ENCODE measurements at regions not wholly inside any gene's neighbourhood (a gene's known extent, or its start where the extent isn't known, plus 50 kb on each side); places are given as distances from the start of the nearest gene placed in this dataset.

DNA sequence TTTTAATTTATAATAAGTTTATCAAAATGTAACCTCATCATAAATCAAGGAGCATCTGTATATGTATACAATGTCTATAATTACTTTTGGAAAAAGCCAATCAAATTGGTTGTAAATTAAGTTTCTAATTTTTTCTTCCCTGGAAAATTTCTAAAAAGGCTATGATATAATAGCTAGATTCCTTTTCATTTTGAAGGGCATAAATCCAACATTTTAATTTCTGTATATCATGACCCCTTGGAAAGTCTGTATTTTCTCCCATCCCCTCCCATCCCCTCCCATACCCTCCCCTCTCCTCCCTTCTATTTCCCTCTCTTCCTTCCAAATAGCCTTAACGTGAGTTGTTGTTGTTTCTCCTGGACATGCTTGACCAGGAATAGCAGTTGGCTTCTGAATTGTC, 247.1 kb upstream of the FSTL5 start:
- no peaks in the 10 kb centered on the region for H3K9me3 Mint-ChIP-seq
- Histone ChIP-seq H3K4me1 (ENCODE audit: insufficient read depth) (no peaks in the 10 kb centered on the region), H3K27ac (ENCODE audit: low read depth) (no peak overlapping the region), H3K27me3 (ENCODE audit: insufficient read depth) (no peaks in the 10 kb centered on the region), H3K79me2 (replicated peaks; ENCODE audit: insufficient read depth) (no peaks in the 10 kb centered on the region), H3F3A (replicated peaks; ENCODE audit: low read depth) (no peaks in the 10 kb centered on the region), H3K4me2 (no peak overlapping the region), H3K4me3 (no peak overlapping the region), H3K36me3 (ENCODE audit: insufficient read depth) (no peaks in the 10 kb centered on the region), H2AFZ (no peak overlapping the region), H4K20me1 (replicated peaks; ENCODE audit: insufficient read depth) (no peaks in the 10 kb centered on the region), H3K9me2 (ENCODE audit: insufficient read depth) (no peaks in the 10 kb centered on the region)
- ATAC-seq: no peak
- H3K27me3 Mint-ChIP-seq (ENCODE audit: insufficient read depth, low read depth, poor library complexity): peaks cover 9% of the 10 kb centered on the region
- TF ChIP-seq, protein P1, sequence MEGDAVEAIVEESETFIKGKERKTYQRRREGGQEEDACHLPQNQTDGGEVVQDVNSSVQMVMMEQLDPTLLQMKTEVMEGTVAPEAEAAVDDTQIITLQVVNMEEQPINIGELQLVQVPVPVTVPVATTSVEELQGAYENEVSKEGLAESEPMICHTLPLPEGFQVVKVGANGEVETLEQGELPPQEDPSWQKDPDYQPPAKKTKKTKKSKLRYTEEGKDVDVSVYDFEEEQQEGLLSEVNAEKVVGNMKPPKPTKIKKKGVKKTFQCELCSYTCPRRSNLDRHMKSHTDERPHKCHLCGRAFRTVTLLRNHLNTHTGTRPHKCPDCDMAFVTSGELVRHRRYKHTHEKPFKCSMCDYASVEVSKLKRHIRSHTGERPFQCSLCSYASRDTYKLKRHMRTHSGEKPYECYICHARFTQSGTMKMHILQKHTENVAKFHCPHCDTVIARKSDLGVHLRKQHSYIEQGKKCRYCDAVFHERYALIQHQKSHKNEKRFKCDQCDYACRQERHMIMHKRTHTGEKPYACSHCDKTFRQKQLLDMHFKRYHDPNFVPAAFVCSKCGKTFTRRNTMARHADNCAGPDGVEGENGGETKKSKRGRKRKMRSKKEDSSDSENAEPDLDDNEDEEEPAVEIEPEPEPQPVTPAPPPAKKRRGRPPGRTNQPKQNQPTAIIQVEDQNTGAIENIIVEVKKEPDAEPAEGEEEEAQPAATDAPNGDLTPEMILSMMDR (conservative IDR thresholded peaks at IDR 0.05; ENCODE audit: low read depth in 2 of 2): no peak
- TF ChIP-seq, protein P2, sequence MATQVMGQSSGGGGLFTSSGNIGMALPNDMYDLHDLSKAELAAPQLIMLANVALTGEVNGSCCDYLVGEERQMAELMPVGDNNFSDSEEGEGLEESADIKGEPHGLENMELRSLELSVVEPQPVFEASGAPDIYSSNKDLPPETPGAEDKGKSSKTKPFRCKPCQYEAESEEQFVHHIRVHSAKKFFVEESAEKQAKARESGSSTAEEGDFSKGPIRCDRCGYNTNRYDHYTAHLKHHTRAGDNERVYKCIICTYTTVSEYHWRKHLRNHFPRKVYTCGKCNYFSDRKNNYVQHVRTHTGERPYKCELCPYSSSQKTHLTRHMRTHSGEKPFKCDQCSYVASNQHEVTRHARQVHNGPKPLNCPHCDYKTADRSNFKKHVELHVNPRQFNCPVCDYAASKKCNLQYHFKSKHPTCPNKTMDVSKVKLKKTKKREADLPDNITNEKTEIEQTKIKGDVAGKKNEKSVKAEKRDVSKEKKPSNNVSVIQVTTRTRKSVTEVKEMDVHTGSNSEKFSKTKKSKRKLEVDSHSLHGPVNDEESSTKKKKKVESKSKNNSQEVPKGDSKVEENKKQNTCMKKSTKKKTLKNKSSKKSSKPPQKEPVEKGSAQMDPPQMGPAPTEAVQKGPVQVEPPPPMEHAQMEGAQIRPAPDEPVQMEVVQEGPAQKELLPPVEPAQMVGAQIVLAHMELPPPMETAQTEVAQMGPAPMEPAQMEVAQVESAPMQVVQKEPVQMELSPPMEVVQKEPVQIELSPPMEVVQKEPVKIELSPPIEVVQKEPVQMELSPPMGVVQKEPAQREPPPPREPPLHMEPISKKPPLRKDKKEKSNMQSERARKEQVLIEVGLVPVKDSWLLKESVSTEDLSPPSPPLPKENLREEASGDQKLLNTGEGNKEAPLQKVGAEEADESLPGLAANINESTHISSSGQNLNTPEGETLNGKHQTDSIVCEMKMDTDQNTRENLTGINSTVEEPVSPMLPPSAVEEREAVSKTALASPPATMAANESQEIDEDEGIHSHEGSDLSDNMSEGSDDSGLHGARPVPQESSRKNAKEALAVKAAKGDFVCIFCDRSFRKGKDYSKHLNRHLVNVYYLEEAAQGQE (IDR thresholded peaks at IDR 0.05; ENCODE audit: unreplicated experiment): no peak
- TF ChIP-seq POLR2AphosphoS5 (IDR thresholded peaks at IDR 0.05; ENCODE audit: low read depth) (no peak), ZNF114 (CRISPR knock-in tag; IDR thresholded peaks at IDR 0.05) (no peak)
- no peak overlapping the region for H3K4me3 Mint-ChIP-seq
- no peak overlapping the region for H3K27ac Mint-ChIP-seq
- no peaks in the 10 kb centered on the region for H3K36me3 Mint-ChIP-seq (ENCODE audit: low read depth)
- DNase-seq (ENCODE audit: low spot score): no peak
- H3K4me1 Mint-ChIP-seq: no peaks in the 10 kb centered on the region

DNA sequence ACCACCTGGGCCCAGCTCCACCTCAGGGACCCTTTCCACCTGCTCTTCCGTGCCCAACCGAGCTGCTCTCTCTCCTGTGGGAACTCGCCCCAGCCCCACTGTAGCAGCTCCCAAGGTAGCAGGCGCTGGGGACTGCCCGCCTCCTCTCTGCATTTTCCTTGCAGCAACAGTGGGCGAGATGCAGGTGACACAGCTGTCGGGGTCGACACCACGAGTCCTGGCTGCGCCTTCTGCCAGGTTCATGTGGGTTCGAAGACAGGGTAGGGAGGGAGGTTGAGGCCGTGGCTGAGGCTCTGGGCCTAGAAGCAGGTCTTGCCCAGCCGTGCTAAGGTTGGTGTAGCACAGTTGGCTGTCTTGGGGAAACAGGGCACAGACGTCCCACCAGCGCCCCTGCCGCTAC, 245.2 kb upstream of the FSTL5 start:
- Histone ChIP-seq H3K4me1 (ENCODE audit: insufficient read depth) (no peaks in the 10 kb centered on the region), H3K4me3 (no peak overlapping the region), H3K79me2 (replicated peaks; ENCODE audit: insufficient read depth) (no peaks in the 10 kb centered on the region), H4K20me1 (replicated peaks; ENCODE audit: insufficient read depth) (no peaks in the 10 kb centered on the region), H3K36me3 (ENCODE audit: insufficient read depth) (no peaks in the 10 kb centered on the region), H3K4me2 (no peak overlapping the region), H2AFZ (no peak overlapping the region), H3K27ac (ENCODE audit: low read depth) (no peak overlapping the region), H3F3A (replicated peaks; ENCODE audit: low read depth) (no peaks in the 10 kb centered on the region), H3K27me3 (ENCODE audit: insufficient read depth) (no peaks in the 10 kb centered on the region), H3K9me2 (ENCODE audit: insufficient read depth) (no peaks in the 10 kb centered on the region)
- no peak overlapping the region for H3K27ac Mint-ChIP-seq
- no peaks in the 10 kb centered on the region for H3K4me1 Mint-ChIP-seq
- no peak overlapping the region for H3K4me3 Mint-ChIP-seq
- ATAC-seq: no peak
- peaks cover 9% of the 10 kb centered on the region for H3K27me3 Mint-ChIP-seq (ENCODE audit: insufficient read depth, low read depth, poor library complexity)
- no peaks in the 10 kb centered on the region for H3K9me3 Mint-ChIP-seq
- no peak for DNase-seq (ENCODE audit: low spot score)
- no peaks in the 10 kb centered on the region for H3K36me3 Mint-ChIP-seq (ENCODE audit: low read depth)
- TF ChIP-seq EZH2 (IDR thresholded peaks at IDR 0.05; ENCODE audit: low read depth, unreplicated experiment) (no peak), NANOG (IDR thresholded peaks at IDR 0.05; ENCODE audit: borderline replicate concordance) (no peak), ZNF331 (CRISPR knock-in tag; IDR thresholded peaks at IDR 0.05; ENCODE audit: low read depth) (no peak), JUNB (IDR thresholded peaks at IDR 0.05; ENCODE audit: unreplicated experiment) (no peak), POLR2AphosphoS5 (IDR thresholded peaks at IDR 0.05; ENCODE audit: low read depth) (no peak)
- TF ChIP-seq, protein P2 (IDR thresholded peaks at IDR 0.05; ENCODE audit: unreplicated experiment): no peak
